ENCODE measurements at regions not wholly inside any gene's neighbourhood (a gene's known extent, or its start where the extent isn't known, plus 50 kb on each side); places are given as distances from the start of the nearest gene placed in this dataset.

DNA sequence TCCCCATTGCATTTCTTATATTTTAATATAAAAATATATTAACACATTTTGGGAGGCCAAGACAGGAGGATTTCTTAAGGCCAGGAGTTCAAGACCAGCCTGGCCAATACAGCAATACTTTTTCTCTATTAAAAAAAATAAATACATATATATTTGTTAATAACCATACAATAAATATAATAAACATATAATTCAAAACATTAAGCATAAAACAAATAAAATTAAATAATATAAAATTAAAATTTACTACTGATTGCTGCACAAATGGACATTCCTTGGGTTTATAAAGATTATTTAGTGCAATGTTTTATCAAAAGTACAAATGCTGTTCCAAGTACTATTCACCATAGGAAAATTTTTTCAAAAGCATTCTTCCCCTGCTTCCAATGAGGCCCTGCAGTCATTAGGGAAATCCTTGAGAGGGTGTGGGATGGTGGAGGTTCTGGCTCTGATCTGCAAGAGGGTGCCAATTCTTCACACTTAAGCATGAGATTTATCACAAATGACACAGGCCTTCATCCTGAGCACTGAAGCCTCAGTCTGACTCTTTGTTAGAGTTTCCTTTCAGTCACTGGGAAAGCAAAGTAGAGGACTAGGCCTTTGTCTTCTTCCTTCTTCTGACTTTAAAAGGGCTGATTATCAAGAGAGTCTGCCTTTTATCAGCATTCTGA, 596.7 kb downstream of the EPM2A start:
- TF ChIP-seq, protein P1, sequence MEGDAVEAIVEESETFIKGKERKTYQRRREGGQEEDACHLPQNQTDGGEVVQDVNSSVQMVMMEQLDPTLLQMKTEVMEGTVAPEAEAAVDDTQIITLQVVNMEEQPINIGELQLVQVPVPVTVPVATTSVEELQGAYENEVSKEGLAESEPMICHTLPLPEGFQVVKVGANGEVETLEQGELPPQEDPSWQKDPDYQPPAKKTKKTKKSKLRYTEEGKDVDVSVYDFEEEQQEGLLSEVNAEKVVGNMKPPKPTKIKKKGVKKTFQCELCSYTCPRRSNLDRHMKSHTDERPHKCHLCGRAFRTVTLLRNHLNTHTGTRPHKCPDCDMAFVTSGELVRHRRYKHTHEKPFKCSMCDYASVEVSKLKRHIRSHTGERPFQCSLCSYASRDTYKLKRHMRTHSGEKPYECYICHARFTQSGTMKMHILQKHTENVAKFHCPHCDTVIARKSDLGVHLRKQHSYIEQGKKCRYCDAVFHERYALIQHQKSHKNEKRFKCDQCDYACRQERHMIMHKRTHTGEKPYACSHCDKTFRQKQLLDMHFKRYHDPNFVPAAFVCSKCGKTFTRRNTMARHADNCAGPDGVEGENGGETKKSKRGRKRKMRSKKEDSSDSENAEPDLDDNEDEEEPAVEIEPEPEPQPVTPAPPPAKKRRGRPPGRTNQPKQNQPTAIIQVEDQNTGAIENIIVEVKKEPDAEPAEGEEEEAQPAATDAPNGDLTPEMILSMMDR (IDR thresholded peaks at IDR 0.05): no peak
- no peak for TF ChIP-seq EZH2 (IDR thresholded peaks at IDR 0.05; ENCODE audit: borderline replicate concordance, insufficient read depth, low read depth, low read length, poor library complexity, severe bottlenecking)
